GM19328 (cell line): ENCODE measurements at regions not wholly inside any gene's neighbourhood (a gene's known extent, or its start where the extent isn't known, plus 50 kb on each side); places are given as distances from the start of the nearest gene placed in this dataset.

Experiments used
- ATAC-seq: cut with Tn5 transposase; IDR thresholded peaks from one replicate; pipeline ENCODE4 v1.9.1; 2021; ENCODE audit warnings: mild to moderate bottlenecking, moderate library complexity; ENCODE audit not compliant: unreplicated experiment

- no peak for ATAC-seq
These were observed 78.7 kb upstream of the ATP2B2 start for GRCh38 chr3:10583798-10584708.

DNA sequence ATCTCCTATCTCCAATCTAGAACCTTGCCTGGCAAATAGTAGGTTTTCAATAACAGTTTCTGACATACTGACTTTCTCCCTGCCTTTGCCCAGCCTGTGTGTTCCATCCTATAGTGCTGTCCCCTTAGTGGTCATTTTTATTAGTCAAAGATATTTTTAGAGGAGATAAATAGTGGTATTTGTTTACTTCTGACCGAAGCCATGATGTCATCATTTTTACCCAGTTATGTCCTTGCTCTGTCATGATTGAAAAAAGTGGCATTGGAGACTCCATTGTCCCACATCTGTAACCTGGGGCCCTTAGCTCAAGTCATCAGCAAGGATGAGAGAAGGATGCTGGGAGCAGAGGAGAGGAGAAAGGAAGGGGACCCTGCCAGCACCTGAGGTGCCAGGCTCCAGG lies 80.6 kb upstream of the ATP2B2 start:
- no peak for ATAC-seq

DNA sequence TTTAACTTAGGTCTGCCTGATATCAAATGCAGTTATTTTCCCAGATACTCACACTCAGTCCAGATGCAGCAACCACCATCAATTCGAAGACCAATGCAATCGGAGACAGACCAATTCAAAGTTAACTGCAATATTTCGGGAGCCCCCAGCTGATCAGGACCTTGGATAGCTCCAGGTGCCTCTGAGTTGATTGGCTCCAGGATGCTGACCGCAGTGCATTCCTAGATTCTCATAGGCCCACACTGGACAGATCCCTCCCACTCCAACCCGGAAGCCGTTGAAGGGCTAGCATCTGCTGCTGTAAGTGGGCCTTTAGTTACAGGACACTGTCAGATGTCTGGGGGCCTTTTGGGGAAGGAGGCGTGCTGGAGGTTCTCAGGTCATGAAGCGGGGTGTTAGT lies 89.5 kb upstream of the ATP2B2 start:
- ATAC-seq = no peak

- ATAC-seq = no peak
These were observed 91.5 kb upstream of the ATP2B2 start for GRCh38 chr3:10596746-10597448.

GRCh38 chr3:10597733-10598132 lies 92.3 kb upstream of the ATP2B2 start:
- no peak for ATAC-seq

DNA sequence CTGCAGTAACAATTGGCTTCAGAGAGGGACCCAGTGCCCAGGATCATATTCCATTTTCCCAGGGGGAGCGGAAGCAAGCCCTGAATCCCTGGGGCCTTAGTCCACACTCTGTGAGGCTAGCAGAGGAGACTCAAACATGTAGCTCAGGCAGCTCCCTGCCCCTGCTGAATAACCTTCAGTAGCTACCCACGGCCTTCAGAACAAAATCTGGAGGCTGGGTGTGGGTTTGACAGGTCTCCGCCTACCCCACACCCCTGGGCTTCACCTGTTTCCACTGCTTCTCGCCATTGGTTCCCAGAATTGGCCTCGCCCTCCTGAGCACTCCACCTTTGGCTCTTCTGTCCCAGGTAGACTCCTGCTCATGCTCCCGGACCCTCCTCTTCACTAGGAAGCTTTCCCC lies 93.6 kb upstream of the ATP2B2 start:
- ATAC-seq = no peak

- ATAC-seq = no peak
These were observed 94.1 kb upstream of the ATP2B2 start for GRCh38 chr3:10599444-10599843.

DNA sequence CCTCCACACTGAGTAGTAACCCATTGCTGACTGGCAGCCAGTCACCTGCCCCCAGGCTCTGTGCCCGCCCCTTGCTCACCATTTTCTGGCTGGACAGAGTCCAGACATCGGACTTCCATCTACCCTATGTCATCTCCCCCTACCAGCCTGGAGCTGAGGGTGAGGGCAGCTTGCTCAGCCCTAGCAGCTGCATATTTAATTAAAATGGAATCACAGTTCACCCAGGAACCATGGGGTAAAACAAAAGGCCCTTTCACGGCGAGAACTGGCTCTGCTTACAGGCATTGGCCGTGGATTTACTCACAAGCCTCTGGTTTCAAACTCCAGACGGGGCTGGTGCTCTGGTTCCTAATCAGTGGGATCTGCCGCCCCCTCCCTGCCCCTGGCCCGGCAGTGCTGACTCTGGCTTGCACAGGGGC lies 94.9 kb upstream of the ATP2B2 start:
- no peak for ATAC-seq

DNA sequence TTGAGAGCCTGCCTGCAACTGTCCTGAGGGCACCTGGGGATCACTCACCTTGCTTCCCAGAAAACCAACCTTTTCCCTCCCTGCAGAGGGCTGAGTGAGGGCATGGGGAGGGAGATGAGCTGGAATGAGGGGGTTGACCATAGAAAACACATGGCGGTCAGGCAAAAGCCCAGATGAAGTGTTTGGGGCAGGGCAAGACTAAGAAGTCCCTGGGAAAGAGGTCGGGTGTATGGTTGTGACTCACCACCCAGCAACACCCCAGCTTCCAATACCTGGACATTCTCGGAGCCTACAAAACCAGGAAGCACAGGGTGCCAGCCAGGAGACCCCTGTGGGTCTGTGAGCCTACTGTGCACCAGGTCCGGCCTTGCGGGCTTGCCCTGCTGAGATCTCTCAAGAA lies 95.3 kb upstream of the ATP2B2 start:
- no peak for ATAC-seq

GRCh38 chr3:10601151-10601856 lies 95.9 kb upstream of the ATP2B2 start:
- no peak for ATAC-seq

DNA sequence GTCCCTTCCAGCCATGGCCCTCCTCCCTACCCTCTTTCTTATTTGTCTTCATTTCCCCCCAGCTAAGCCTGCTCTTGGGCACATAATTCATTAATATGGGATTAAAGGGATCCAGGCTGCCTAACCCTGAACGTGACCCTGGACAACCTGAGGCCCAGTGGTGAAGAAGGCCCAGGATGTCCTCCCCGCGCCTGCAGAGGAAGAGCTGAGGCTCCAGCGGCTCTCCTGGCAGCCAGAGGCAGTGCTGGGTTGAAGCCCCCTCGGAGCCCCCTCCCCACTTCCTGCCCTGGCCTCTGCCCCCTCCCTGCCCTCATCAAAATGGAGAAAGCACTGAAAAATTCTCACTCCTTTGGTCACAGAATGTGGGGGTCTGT lies 96.5 kb upstream of the ATP2B2 start:
- ATAC-seq = no peak

DNA sequence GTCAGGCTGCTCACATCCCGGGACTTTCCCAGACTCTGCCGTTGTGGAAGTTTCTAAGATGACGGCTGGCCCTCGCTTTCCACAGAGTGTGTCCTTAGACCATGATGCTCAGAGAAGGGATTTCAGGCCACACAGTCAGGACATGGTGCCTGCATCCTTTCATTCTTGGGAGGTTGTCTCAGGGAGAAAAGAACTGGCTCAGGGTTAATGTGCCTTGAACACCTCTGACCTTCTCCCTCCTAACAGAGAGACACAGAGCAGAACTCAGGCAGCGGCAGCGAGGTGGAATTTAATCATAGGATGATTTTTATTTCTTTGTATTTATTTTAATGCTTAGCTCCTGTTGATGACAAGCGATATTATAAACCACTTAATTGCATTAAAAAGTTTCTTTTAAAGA lies 96.9 kb upstream of the ATP2B2 start:
- ATAC-seq = no peak

- ATAC-seq = no peak
These were observed 97.7 kb upstream of the ATP2B2 start for GRCh38 chr3:10602769-10603768.

GRCh38 chr3:10609134-10609533 lies 103.7 kb upstream of the ATP2B2 start:
- no peak for ATAC-seq

- ATAC-seq = no peak
These were observed 108.8 kb upstream of the ATP2B2 start for GRCh38 chr3:10614168-10614567.

DNA sequence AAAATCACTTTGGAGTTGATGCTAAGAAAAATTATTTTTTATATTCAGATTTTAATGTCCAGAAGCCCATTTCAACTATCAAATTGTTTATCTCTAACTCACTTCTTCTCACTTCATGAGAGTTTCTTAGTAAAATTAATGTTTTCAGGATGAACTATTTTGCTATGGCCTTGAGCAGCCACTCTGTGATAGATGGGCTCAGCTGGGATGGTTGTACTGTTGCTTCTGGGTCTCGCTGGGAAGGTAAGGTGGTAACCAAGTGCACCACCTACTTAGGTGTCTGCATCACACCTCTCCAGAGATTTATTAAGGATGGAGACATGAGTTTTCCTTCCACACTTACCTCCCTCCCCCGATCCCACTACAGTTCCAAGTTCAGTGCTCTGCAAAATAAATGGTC lies 110.3 kb upstream of the ATP2B2 start:
- ATAC-seq = no peak

DNA sequence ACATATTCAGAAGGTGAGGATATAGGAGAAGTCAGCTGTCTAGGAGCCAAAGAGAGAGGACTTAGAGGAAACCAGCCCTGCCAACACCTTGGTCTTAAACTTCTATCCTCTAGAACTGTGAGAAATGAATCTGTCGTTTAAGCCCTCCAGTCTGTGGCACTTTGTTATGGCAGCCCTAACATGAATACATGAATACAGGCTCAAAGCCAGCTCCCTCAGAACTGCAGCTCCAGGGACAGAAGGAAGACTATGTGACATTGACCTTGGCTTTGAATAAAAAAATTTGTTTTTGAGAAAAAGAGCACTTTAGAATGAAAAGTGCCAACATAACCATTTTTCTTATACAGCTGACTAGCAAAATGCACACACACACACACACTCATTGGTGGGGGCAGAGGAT lies 110.9 kb upstream of the ATP2B2 start:
- ATAC-seq = no peak

GRCh38 chr3:10619989-10620832 lies 114.8 kb upstream of the ATP2B2 start:
- no peak for ATAC-seq

GRCh38 chr3:10620833-10621082 lies 115.4 kb upstream of the ATP2B2 start:
- ATAC-seq = no peak
